ENCODE measurements at regions not wholly inside any gene's neighbourhood (a gene's known extent, or its start where the extent isn't known, plus 50 kb on each side); places are given as distances from the start of the nearest gene placed in this dataset.

DNA sequence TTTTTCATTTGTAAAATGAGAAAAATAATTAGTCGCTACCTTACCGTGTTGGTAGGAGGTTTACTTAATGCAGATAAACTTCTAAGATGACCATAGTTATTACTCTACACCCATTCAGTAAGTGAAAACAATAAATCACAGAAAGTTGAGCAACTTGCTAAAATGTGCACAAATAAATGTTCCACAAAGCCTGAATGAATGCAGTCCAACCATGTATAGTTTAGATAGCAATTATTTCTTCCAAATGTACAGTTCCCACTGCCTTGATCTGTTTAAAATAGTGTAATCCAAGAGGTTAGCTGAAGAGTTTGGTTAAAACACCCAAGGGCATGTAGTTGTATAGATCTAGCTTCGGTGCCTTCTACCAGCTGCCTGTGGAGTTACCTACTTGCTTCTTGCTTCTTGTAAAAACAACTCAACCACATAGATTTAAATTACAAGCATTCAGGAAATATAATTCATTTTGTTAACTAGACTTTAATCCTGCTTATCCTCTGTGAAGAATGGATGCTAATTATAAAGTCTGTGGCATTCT, 106.3 kb upstream of the CARD18 start:
- Histone ChIP-seq H3K27ac (ENCODE audit: low read length) (no peak overlapping the region), H3K36me3 (ENCODE audit: insufficient read depth, low read length) (no peaks in the 10 kb centered on the region), H4K20me1 (ENCODE audit: insufficient read depth) (no peaks in the 10 kb centered on the region), H3K9me3 (ENCODE audit: low read length) (no peaks in the 10 kb centered on the region), H3K4me2 (ENCODE audit: low read length) (no peak overlapping the region), H3K79me2 (replicated peaks; ENCODE audit: insufficient read depth, low read length) (no peaks in the 10 kb centered on the region), H3K9me2 (ENCODE audit: insufficient read depth, low read length) (no peaks in the 10 kb centered on the region), H3K9ac (ENCODE audit: low read length) (no peak overlapping the region), H3F3A (ENCODE audit: insufficient read depth, low read length, poor library complexity, severe bottlenecking) (no peaks in the 10 kb centered on the region), H3K27me3 (ENCODE audit: insufficient read depth, low read depth, low read length) (no peaks in the 10 kb centered on the region), H2AFZ (ENCODE audit: low read depth, low read length) (no peak overlapping the region), H3K4me3 (ENCODE audit: low read length) (no peak overlapping the region)
- TF ChIP-seq, protein P1, sequence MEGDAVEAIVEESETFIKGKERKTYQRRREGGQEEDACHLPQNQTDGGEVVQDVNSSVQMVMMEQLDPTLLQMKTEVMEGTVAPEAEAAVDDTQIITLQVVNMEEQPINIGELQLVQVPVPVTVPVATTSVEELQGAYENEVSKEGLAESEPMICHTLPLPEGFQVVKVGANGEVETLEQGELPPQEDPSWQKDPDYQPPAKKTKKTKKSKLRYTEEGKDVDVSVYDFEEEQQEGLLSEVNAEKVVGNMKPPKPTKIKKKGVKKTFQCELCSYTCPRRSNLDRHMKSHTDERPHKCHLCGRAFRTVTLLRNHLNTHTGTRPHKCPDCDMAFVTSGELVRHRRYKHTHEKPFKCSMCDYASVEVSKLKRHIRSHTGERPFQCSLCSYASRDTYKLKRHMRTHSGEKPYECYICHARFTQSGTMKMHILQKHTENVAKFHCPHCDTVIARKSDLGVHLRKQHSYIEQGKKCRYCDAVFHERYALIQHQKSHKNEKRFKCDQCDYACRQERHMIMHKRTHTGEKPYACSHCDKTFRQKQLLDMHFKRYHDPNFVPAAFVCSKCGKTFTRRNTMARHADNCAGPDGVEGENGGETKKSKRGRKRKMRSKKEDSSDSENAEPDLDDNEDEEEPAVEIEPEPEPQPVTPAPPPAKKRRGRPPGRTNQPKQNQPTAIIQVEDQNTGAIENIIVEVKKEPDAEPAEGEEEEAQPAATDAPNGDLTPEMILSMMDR (IDR thresholded peaks at IDR 0.05; ENCODE audit: poor library complexity, severe bottlenecking): no peak
- TF ChIP-seq, protein P2, sequence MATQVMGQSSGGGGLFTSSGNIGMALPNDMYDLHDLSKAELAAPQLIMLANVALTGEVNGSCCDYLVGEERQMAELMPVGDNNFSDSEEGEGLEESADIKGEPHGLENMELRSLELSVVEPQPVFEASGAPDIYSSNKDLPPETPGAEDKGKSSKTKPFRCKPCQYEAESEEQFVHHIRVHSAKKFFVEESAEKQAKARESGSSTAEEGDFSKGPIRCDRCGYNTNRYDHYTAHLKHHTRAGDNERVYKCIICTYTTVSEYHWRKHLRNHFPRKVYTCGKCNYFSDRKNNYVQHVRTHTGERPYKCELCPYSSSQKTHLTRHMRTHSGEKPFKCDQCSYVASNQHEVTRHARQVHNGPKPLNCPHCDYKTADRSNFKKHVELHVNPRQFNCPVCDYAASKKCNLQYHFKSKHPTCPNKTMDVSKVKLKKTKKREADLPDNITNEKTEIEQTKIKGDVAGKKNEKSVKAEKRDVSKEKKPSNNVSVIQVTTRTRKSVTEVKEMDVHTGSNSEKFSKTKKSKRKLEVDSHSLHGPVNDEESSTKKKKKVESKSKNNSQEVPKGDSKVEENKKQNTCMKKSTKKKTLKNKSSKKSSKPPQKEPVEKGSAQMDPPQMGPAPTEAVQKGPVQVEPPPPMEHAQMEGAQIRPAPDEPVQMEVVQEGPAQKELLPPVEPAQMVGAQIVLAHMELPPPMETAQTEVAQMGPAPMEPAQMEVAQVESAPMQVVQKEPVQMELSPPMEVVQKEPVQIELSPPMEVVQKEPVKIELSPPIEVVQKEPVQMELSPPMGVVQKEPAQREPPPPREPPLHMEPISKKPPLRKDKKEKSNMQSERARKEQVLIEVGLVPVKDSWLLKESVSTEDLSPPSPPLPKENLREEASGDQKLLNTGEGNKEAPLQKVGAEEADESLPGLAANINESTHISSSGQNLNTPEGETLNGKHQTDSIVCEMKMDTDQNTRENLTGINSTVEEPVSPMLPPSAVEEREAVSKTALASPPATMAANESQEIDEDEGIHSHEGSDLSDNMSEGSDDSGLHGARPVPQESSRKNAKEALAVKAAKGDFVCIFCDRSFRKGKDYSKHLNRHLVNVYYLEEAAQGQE (IDR thresholded peaks at IDR 0.05; ENCODE audit: borderline replicate concordance): no peak
- no peak for TF ChIP-seq RAD21 (conservative IDR thresholded peaks at IDR 0.05)
- no peak for TF ChIP-seq TAF1 (IDR thresholded peaks at IDR 0.05; ENCODE audit: low read depth)
- TF ChIP-seq EZH2 (IDR thresholded peaks at IDR 0.05; ENCODE audit: borderline replicate concordance, insufficient read depth, low read length, poor library complexity, severe bottlenecking): no peak
- TF ChIP-seq EP300 (conservative IDR thresholded peaks at IDR 0.05; ENCODE audit: poor library complexity, severe bottlenecking): no peak
- no peak for TF ChIP-seq SMC3 (conservative IDR thresholded peaks at IDR 0.05; ENCODE audit: poor library complexity)
- TF ChIP-seq MXI1 (conservative IDR thresholded peaks at IDR 0.05; ENCODE audit: poor library complexity, severe bottlenecking): no peak
- no peak for TF ChIP-seq POLR2AphosphoS5 (IDR thresholded peaks at IDR 0.05)

DNA sequence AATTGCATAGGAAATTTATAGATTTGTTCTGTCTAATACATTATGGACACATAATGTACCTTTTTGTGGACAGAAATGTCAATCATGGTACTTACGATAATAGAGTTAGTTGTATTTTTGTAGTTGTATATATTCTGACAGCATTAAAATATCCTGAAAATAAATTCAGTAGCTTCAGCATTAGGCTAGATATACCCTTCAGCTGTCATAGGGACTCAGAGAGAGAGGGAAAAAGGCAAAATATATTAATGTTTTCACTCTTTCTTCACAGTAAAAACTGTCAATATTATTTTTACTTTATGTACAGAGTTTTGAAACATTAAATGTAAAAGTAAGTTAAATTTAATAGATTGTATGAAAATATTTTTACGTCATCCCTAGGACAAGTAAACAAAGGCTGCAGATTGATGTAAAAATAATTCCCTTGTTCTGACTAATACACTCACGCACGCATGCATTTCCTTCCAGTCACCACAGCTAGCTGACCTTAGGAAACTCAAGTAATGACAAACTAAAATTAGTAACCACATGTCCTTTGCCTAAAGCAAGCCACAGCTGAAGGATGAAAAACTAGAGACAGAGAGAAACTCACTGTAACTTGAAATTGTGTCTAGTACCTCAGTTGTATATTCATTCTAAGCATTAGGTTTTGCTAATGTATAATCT, 104.7 kb upstream of the CARD18 start:
- no peak overlapping the region for H3K4me3 ChIP-seq (ENCODE audit: low read length)
- no peaks in the 10 kb centered on the region for H3K9me2 ChIP-seq (ENCODE audit: insufficient read depth, low read length)
- H3K9me3 ChIP-seq (ENCODE audit: low read length): no peaks in the 10 kb centered on the region
- no peaks in the 10 kb centered on the region for H3F3A ChIP-seq (ENCODE audit: insufficient read depth, low read length, poor library complexity, severe bottlenecking)
- no peak overlapping the region for H3K27ac ChIP-seq (ENCODE audit: low read length)
- no peaks in the 10 kb centered on the region for H3K27me3 ChIP-seq (ENCODE audit: insufficient read depth, low read depth, low read length)
- no peak overlapping the region for H3K4me2 ChIP-seq (ENCODE audit: low read length)
- H3K79me2 ChIP-seq (replicated peaks; ENCODE audit: insufficient read depth, low read length): no peaks in the 10 kb centered on the region
- no peaks in the 10 kb centered on the region for H3K36me3 ChIP-seq (ENCODE audit: insufficient read depth, low read length)
- no peak overlapping the region for H3K9ac ChIP-seq (ENCODE audit: low read length)
- TF ChIP-seq, protein P1 (IDR thresholded peaks at IDR 0.05; ENCODE audit: poor library complexity, severe bottlenecking): no peak
- TF ChIP-seq EP300 (conservative IDR thresholded peaks at IDR 0.05; ENCODE audit: poor library complexity, severe bottlenecking) (no peak), RAD21 (conservative IDR thresholded peaks at IDR 0.05) (no peak), TAF1 (IDR thresholded peaks at IDR 0.05; ENCODE audit: low read depth) (no peak), POLR2AphosphoS5 (IDR thresholded peaks at IDR 0.05) (no peak), SMC3 (conservative IDR thresholded peaks at IDR 0.05; ENCODE audit: poor library complexity) (no peak), MXI1 (conservative IDR thresholded peaks at IDR 0.05; ENCODE audit: poor library complexity, severe bottlenecking) (no peak), EZH2 (IDR thresholded peaks at IDR 0.05; ENCODE audit: borderline replicate concordance, insufficient read depth, low read length, poor library complexity, severe bottlenecking) (no peak)
- TF ChIP-seq, protein P2 (IDR thresholded peaks at IDR 0.05; ENCODE audit: borderline replicate concordance): no peak
- H2AFZ ChIP-seq (ENCODE audit: low read depth, low read length): no peak overlapping the region
- H4K20me1 ChIP-seq (ENCODE audit: insufficient read depth): no peaks in the 10 kb centered on the region
